K562 (cell line): ENCODE measurements at regions not wholly inside any gene's neighbourhood (a gene's known extent, or its start where the extent isn't known, plus 50 kb on each side); places are given as distances from the start of the nearest gene placed in this dataset.

Source experiments
- ATAC-seq: fragments of 200-7000 bp; cut with Tn5 transposase; 3 replicates; pipeline ENCODE4 v1.9.1; 2020; ENCODE audit warnings: moderate library complexity
- BruUV-seq: library from RNA; stranded (reverse); fragments of 400-500 nt; replicated peaks from 2 replicates; lab custom pipeline; 2021; lab: Mats Ljungman, UMichigan
- CTCF ChIA-PET: fragments of 300-600 bp; formaldehyde crosslinking; extraction: SDS; loops from one replicate; lab custom pipeline; 2021; ENCODE audit warnings: low intra/inter-chr PET ratio; lab: Yijun Ruan, JAX
- POLR2A ChIA-PET: fragments of 300-600, 350-650 bp; sonication (Branson Sonifier 250); formaldehyde crosslinking; extraction: SDS; loops from one replicate; lab custom pipeline; 2021; ENCODE audit warnings: antibody characterized with exemption, inconsistent platforms; lab: Yijun Ruan, JAX
- DNase-seq, 4 experiments: peaks; one replicate each; pipeline versions ENCODE4 v3.0.0 to v3.0.0-alpha.2; 2011 to 2018; ENCODE audit warnings: low spot score in 3 of 4, mixed read lengths in 3 of 4; ENCODE audit errors: extremely low read depth in 1 of 4
- FAIRE-seq: peaks from 2 replicates; lab custom pipeline; 2011; peaks lifted over from hg19 to GRCh38; lab: Jason Lieb, UNC
- H2AFZ ChIP-seq: 2 replicates; pipeline ENCODE4 v1.6.0; 2011; ENCODE audit warnings: low read depth, low read length, control low read depth, inconsistent platforms
- H3K27ac ChIP-seq: fragments of 200-600 bp; 3 replicates; pipeline ENCODE4 v1.8.0; 2011; ENCODE audit warnings: low read depth, mild to moderate bottlenecking, control low read depth, inconsistent platforms, low read length, moderate library complexity, mixed read lengths; ENCODE audit errors: extremely low read depth
- H3K27me3 ChIP-seq, 2 experiments: fragments of 300-600 bp in 1 of 2; 2 replicates in 1 of 2; 3 replicates in 1 of 2; pipeline versions ENCODE4 v1.6.0 to v1.8.0; 2011; ENCODE audit warnings: inconsistent platforms in 2 of 2, low read length in 2 of 2, mild to moderate bottlenecking in 1 of 2, mixed read lengths in 1 of 2, moderate library complexity in 1 of 2; ENCODE audit not compliant: control insufficient read depth in 2 of 2, insufficient read depth in 2 of 2
- H3K36me3 ChIP-seq: fragments of 300-600 bp; 3 replicates; pipeline ENCODE4 v1.8.0; 2011; ENCODE audit warnings: mild to moderate bottlenecking, low read length, inconsistent platforms; ENCODE audit not compliant: control insufficient read depth, insufficient read depth
- H3K4me1 ChIP-seq, 2 experiments: fragments of 200-600 bp in 1 of 2; replicated peaks in 1 of 2; 2 replicates in 1 of 2; 3 replicates in 1 of 2; pipeline versions ENCODE4 v1.5.1 to v1.8.0; 2011; ENCODE audit warnings: inconsistent platforms in 2 of 2, low read length in 2 of 2, mild to moderate bottlenecking in 1 of 2, mixed read lengths in 1 of 2, moderate library complexity in 1 of 2; ENCODE audit not compliant: control insufficient read depth in 2 of 2, insufficient read depth in 2 of 2
- H3K4me2 ChIP-seq: 2 replicates; pipeline ENCODE4 v1.6.1; 2011; ENCODE audit warnings: low read length, control low read depth, inconsistent platforms, mixed read lengths; ENCODE audit not compliant: insufficient read depth
- H3K4me3 ChIP-seq: fragments of 200-600 bp; sonication (generic), shearing (Covaris generic); 2 replicates; pipeline ENCODE4 v1.5.1; 2016; ENCODE audit warnings: control low read depth, inconsistent platforms
- H3K79me2 ChIP-seq: fragments of 200-600 bp; 3 replicates; pipeline ENCODE4 v1.8.0; 2011; ENCODE audit warnings: low read length, inconsistent platforms; ENCODE audit not compliant: control insufficient read depth, insufficient read depth
- H3K9ac ChIP-seq, 2 experiments: 2 replicates each; pipeline versions ENCODE4 v1.6.0 to v1.6.1; 2011; ENCODE audit warnings: low read depth in 2 of 2, low read length in 2 of 2, control low read depth in 1 of 2, inconsistent platforms in 1 of 2, mild to moderate bottlenecking in 1 of 2, mixed read lengths in 1 of 2; ENCODE audit not compliant: insufficient read depth in 1 of 2
- H3K9me1 ChIP-seq: one replicate; pipeline ENCODE4 v1.6.0; 2011; ENCODE audit warnings: inconsistent platforms, mild to moderate bottlenecking, low read length, moderate library complexity; ENCODE audit not compliant: control insufficient read depth, insufficient read depth
- H3K9me3 ChIP-seq: replicated peaks from 2 replicates; pipeline ENCODE4 v1.5.1; 2011; ENCODE audit warnings: low read depth, low read length, inconsistent platforms; ENCODE audit not compliant: control insufficient read depth, insufficient read depth
- H4K20me1 ChIP-seq: replicated peaks from 2 replicates; pipeline ENCODE4 v1.6.1; 2011; ENCODE audit warnings: low read length, inconsistent platforms, mixed read lengths; ENCODE audit not compliant: control insufficient read depth, insufficient read depth
- BACH1 ChIP-seq: fragments of 200-800 bp; sonication (Bioruptor generic); IDR thresholded peaks from 2 replicates; pipeline ENCODE4 v1.6.1; 2016; ENCODE audit warnings: missing genetic modification characterization, missing compliant biosample characterization
- MNT ChIP-seq, 2 experiments: fragments of 450-650 bp; conservative IDR thresholded peaks; 2 replicates each; pipeline ENCODE4 v1.6.1; 2017; ENCODE audit warnings: mild to moderate bottlenecking in 2 of 2, moderate library complexity in 2 of 2
- NCOA4 ChIP-seq: fragments of 450-650 bp; IDR thresholded peaks from 2 replicates; pipeline ENCODE4 v1.6.1; 2018; ENCODE audit warnings: mild to moderate bottlenecking; ENCODE audit not compliant: partially characterized antibody
- PHF8 ChIP-seq: fragments of 200-600 bp; sonication (generic); IDR thresholded peaks from 2 replicates; pipeline ENCODE4 v1.6.1; 2012; ENCODE audit warnings: mixed run types, mild to moderate bottlenecking, inconsistent platforms, low read length, moderate library complexity, borderline replicate concordance
- RAD21 ChIP-seq, 2 experiments: fragments of 250-450 bp in 1 of 2; fragments of 450-650 bp in 1 of 2; sonication (Bioruptor Pico) in 1 of 2; formaldehyde crosslinking in 1 of 2; IDR thresholded peaks in 1 of 2; conservative IDR thresholded peaks in 1 of 2; 2 replicates each; pipeline versions ENCODE4 v1.4.0 to v1.8.0; 2020 to 2022; ENCODE audit warnings: mild to moderate bottlenecking in 2 of 2, moderate library complexity in 1 of 2
- RBM25 ChIP-seq: fragments of 200-400 bp; formaldehyde crosslinking; IDR thresholded peaks from 2 replicates; pipeline ENCODE4 v1.6.1; 2018; ENCODE audit warnings: low read length, low read depth, moderate library complexity; ENCODE audit not compliant: severe bottlenecking
- SMARCE1 ChIP-seq: fragments of 450-650 bp; IDR thresholded peaks from 2 replicates; pipeline ENCODE4 v1.7.1; 2016; ENCODE audit warnings: mild to moderate bottlenecking
- SNAPC5 ChIP-seq: fragments of 250-450 bp; sonication (Bioruptor Pico); IDR thresholded peaks from 2 replicates; pipeline ENCODE4 v1.8.0; 2021; ENCODE audit warnings: moderate library complexity, mild to moderate bottlenecking, inconsistent platforms
- ZNF354B ChIP-seq: fragments of 250-450 bp; sonication (Bioruptor Pico); IDR thresholded peaks from 2 replicates; pipeline ENCODE4 v1.4.0; 2020
- ZNF444 ChIP-seq: fragments of 250-450 bp; sonication (Bioruptor Pico); IDR thresholded peaks from 2 replicates; pipeline ENCODE4 v1.4.0; 2020; ENCODE audit warnings: mild to moderate bottlenecking, moderate library complexity
- WGBS: fragments of 100-300 bp; shearing (Covaris generic); methylation state at CpG from one replicate; pipeline ENCODE4 v1.1.6; 2016; ENCODE audit warnings: low coverage, mixed read lengths; ENCODE audit not compliant: insufficient coverage; ENCODE audit errors: missing lambda C conversion rate; 5-methylcytosine and 5-hydroxymethylcytosine counted together
- in situ Hi-C: fragments of 300-500 bp; cut with MboI; formaldehyde crosslinking; loops from 4 replicates; pipeline ENCODE4 v1.15.0; 2018; ENCODE audit warnings: inconsistent platforms, mixed read lengths
- intact Hi-C: fragments of 100-400 bp; cut with micrococcal nuclease; formaldehyde crosslinking; loops from 2 replicates; pipeline ENCODE4 v1.14.2; 2022
- TF ChIP-seq, protein P1 (sequence below): fragments of 200-800 bp; sonication (Bioruptor generic); IDR thresholded peaks from 2 replicates; pipeline ENCODE4 v1.6.1; 2017; ENCODE audit warnings: missing genetic modification characterization, missing compliant biosample characterization
- TF ChIP-seq, protein P2 (sequence below), 3 experiments: IDR thresholded peaks in 2 of 3; conservative IDR thresholded peaks in 1 of 3; 2 replicates each; pipeline ENCODE4 v1.5.1; 2011 to 2012; ENCODE audit warnings: low read length in 3 of 3, mild to moderate bottlenecking in 3 of 3, control low read depth in 2 of 3, improper control_type of control experiment in 1 of 3, inconsistent platforms in 1 of 3, low read depth in 1 of 3, mixed read lengths in 1 of 3, moderate library complexity in 1 of 3; ENCODE audit not compliant: insufficient read depth in 2 of 3
- TF ChIP-seq, protein P3 (sequence below): sonication (generic); formaldehyde crosslinking; IDR thresholded peaks from 2 replicates; pipeline ENCODE4 v1.8.1; 2023; ENCODE audit warnings: mild to moderate bottlenecking, missing genetic modification reagents

DNA sequence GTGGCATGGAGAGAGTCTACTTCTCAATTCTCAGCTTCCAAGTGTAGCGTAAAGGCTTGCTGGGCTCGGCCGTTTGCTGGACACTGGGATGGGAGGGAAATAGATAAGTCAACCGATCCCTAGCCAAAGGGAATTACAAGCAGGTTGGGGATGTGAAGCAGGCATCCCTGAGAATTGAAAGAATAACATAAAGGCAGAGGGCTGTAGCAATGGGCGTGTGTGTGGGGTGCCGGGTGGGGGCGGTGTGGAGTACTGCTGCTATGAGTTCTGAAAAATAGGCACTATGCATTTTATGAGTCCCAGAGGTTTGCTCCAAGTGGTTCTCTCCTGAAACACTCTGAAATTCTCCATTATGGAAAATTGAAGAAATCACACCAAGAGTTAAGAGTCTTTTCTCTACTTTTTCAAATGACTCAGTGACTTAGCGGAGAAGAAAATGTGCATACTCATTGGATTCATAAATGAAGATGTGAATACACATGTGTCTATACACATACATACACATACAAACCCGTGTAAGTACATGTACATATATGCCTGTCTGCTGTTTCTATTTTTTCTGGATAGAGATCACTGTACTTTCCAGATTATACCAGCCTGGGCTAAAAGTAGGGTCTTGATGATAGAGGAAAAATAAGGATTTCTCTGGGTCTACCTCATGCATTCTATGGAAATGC, 65.4 kb downstream of the ADRA2A start:
- ATAC-seq (peak; percentile 80), FAIRE-seq (no peak), DNase-seq (peak; percentile 18 to 27 (median 22))
- H3K79me2 ChIP-seq: no peaks in the 10 kb centered on the region
- H3K9ac ChIP-seq: no peak overlapping the region
- H3K4me2 ChIP-seq: no peak overlapping the region
- H3K4me3 ChIP-seq: no peak overlapping the region
- BruUV-seq: no TSS peak
- no peaks in the 10 kb centered on the region for H3K4me1 ChIP-seq
- H4K20me1 ChIP-seq: no peaks in the 10 kb centered on the region
- WGBS: 1% methylated on average over 9 of the region's 9 CpGs
- H3K27ac ChIP-seq: no peak overlapping the region
- intact Hi-C loops: no loop called here
- ChIA-PET CTCF (no interaction called here), POLR2A (no interaction called here)
- no peak overlapping the region for H2AFZ ChIP-seq
- H3K27me3 ChIP-seq: peaks cover 0 to 9% of the 10 kb centered on the region in 2 experiments; a peak in 2 of 5 replicates
- no peaks in the 10 kb centered on the region for H3K9me3 ChIP-seq
- H3K36me3 ChIP-seq: no peaks in the 10 kb centered on the region
- no peaks in the 10 kb centered on the region for H3K9me1 ChIP-seq
- in situ Hi-C loops: no loop called here
- TF ChIP-seq SNAPC5 (CRISPR knock-in tag) (no peak), PHF8 (no peak), BACH1 (no peak), RBM25 (no peak), ZNF444 (no peak), RAD21 (CRISPR knock-in tag; conservative IDR thresholded peaks at IDR 0.05 in 1 of 2, IDR thresholded peaks at IDR 0.05 in 1 of 2) (0 out of 4 replicates have a peak, but pooled peaks of 1 of the 2 experiments have one; percentile 23), NCOA4 (no peak), MNT (conservative IDR thresholded peaks at IDR 0.05) (no peak), ZNF354B (CRISPR knock-in tag) (no peak), SMARCE1 (no peak)
- TF ChIP-seq, protein P1, sequence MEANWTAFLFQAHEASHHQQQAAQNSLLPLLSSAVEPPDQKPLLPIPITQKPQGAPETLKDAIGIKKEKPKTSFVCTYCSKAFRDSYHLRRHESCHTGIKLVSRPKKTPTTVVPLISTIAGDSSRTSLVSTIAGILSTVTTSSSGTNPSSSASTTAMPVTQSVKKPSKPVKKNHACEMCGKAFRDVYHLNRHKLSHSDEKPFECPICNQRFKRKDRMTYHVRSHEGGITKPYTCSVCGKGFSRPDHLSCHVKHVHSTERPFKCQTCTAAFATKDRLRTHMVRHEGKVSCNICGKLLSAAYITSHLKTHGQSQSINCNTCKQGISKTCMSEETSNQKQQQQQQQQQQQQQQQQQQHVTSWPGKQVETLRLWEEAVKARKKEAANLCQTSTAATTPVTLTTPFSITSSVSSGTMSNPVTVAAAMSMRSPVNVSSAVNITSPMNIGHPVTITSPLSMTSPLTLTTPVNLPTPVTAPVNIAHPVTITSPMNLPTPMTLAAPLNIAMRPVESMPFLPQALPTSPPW: no peak
- TF ChIP-seq, protein P2, sequence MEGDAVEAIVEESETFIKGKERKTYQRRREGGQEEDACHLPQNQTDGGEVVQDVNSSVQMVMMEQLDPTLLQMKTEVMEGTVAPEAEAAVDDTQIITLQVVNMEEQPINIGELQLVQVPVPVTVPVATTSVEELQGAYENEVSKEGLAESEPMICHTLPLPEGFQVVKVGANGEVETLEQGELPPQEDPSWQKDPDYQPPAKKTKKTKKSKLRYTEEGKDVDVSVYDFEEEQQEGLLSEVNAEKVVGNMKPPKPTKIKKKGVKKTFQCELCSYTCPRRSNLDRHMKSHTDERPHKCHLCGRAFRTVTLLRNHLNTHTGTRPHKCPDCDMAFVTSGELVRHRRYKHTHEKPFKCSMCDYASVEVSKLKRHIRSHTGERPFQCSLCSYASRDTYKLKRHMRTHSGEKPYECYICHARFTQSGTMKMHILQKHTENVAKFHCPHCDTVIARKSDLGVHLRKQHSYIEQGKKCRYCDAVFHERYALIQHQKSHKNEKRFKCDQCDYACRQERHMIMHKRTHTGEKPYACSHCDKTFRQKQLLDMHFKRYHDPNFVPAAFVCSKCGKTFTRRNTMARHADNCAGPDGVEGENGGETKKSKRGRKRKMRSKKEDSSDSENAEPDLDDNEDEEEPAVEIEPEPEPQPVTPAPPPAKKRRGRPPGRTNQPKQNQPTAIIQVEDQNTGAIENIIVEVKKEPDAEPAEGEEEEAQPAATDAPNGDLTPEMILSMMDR (IDR thresholded peaks at IDR 0.05 in 2 of 3, conservative IDR thresholded peaks at IDR 0.05 in 1 of 3; ENCODE audit: insufficient read depth in 2 of 3, low read depth in 1 of 3, low read length in 3 of 3): peak; percentile 42 to 56 (median 50)
- TF ChIP-seq, protein P3, sequence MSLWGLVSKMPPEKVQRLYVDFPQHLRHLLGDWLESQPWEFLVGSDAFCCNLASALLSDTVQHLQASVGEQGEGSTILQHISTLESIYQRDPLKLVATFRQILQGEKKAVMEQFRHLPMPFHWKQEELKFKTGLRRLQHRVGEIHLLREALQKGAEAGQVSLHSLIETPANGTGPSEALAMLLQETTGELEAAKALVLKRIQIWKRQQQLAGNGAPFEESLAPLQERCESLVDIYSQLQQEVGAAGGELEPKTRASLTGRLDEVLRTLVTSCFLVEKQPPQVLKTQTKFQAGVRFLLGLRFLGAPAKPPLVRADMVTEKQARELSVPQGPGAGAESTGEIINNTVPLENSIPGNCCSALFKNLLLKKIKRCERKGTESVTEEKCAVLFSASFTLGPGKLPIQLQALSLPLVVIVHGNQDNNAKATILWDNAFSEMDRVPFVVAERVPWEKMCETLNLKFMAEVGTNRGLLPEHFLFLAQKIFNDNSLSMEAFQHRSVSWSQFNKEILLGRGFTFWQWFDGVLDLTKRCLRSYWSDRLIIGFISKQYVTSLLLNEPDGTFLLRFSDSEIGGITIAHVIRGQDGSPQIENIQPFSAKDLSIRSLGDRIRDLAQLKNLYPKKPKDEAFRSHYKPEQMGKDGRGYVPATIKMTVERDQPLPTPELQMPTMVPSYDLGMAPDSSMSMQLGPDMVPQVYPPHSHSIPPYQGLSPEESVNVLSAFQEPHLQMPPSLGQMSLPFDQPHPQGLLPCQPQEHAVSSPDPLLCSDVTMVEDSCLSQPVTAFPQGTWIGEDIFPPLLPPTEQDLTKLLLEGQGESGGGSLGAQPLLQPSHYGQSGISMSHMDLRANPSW: no peak
